22Rv1 (cell line): ENCODE measurements at regions not wholly inside any gene's neighbourhood (a gene's known extent, or its start where the extent isn't known, plus 50 kb on each side); places are given as distances from the start of the nearest gene placed in this dataset.

Experiments
- ZFX ChIP-seq: fragments of 450-650 bp; IDR thresholded peaks from 2 replicates; pipeline ENCODE4 v1.6.1; 2017; ENCODE audit warnings: antibody characterized with exemption, borderline replicate concordance
- TF ChIP-seq, protein P1 (sequence below): fragments of 450-650 bp; IDR thresholded peaks from 2 replicates; pipeline ENCODE4 v1.5.1; 2017; ENCODE audit warnings: mild to moderate bottlenecking

DNA sequence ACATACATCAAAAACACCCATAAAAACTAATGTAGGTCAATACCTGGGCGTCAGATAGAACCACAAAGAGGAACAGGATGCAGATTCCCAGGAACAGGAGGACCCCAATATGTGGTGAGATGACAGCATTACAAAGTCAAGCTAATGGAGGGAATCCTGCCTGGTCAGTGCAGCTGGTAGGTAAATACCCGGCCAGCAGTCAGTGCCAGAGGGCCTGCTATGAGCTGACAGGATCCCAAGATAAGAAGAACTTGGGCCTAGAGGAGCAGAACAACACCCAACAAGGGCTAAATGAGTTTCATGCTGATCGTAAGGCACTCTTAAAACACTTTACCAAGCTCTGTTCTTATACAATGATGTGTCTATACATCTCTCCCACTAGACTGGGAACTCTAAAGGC lies 61.2 kb upstream of the KCNMB2 start:
- TF ChIP-seq, protein P1, sequence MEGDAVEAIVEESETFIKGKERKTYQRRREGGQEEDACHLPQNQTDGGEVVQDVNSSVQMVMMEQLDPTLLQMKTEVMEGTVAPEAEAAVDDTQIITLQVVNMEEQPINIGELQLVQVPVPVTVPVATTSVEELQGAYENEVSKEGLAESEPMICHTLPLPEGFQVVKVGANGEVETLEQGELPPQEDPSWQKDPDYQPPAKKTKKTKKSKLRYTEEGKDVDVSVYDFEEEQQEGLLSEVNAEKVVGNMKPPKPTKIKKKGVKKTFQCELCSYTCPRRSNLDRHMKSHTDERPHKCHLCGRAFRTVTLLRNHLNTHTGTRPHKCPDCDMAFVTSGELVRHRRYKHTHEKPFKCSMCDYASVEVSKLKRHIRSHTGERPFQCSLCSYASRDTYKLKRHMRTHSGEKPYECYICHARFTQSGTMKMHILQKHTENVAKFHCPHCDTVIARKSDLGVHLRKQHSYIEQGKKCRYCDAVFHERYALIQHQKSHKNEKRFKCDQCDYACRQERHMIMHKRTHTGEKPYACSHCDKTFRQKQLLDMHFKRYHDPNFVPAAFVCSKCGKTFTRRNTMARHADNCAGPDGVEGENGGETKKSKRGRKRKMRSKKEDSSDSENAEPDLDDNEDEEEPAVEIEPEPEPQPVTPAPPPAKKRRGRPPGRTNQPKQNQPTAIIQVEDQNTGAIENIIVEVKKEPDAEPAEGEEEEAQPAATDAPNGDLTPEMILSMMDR, result no peak
- no peak for TF ChIP-seq ZFX
